B cell (primary cell): ENCODE measurements at regions not wholly inside any gene's neighbourhood (a gene's known extent, or its start where the extent isn't known, plus 50 kb on each side); places are given as distances from the start of the nearest gene placed in this dataset.

Experiments
- ATAC-seq: fragments of 200-7000 bp; cut with Tn5 transposase; one replicate; pipeline ENCODE4 v1.10.0; 2021; ENCODE audit warnings: low read depth, mild to moderate bottlenecking, moderate number of reproducible peaks, moderate library complexity
- CTCF ChIA-PET: fragments of 350-600 bp; sonication (Branson Sonifier 250); formaldehyde crosslinking; loops from one replicate; lab custom pipeline; 2021; ENCODE audit warnings: antibody characterized with exemption, inconsistent platforms; lab: Charles Lee
- POLR2A ChIA-PET: fragments of 350-600 bp; sonication (Branson Sonifier 250); formaldehyde crosslinking; loops from one replicate; lab custom pipeline; 2021; ENCODE audit warnings: antibody characterized with exemption; lab: Charles Lee
- DNase-seq: peaks from one replicate; pipeline ENCODE4 v3.0.0; 2013
- H2AFZ ChIP-seq: 2 replicates; pipeline ENCODE4 v1.6.1; 2012; ENCODE audit warnings: mild to moderate bottlenecking, low read depth, low read length; ENCODE audit not compliant: insufficient read depth, poor library complexity, severe bottlenecking
- H3K27ac ChIP-seq, 2 donors: 1 replicate in 1 of 2; 2 replicates in 1 of 2; pipeline ENCODE4 v1.5.1; 2012 to 2013; ENCODE audit warnings: low read length in 2 of 2, mild to moderate bottlenecking in 2 of 2, moderate library complexity in 1 of 2
- H3K27me3 ChIP-seq, 4 experiments: fragments of 200-600 bp in 1 of 4; sonication (generic) in 1 of 4; replicated peaks in 1 of 4; 1 replicate in 2 of 4; 2 replicates in 2 of 4; pipeline versions ENCODE4 v1.6.1 to v1.7.0; 2013 to 2016; ENCODE audit warnings: low read length in 3 of 4, mild to moderate bottlenecking in 2 of 4, mixed read lengths in 1 of 4, moderate library complexity in 1 of 4; ENCODE audit not compliant: insufficient read depth in 4 of 4, control insufficient read depth in 3 of 4; ENCODE audit errors: control extremely low read depth in 1 of 4
- H3K36me3 ChIP-seq, 2 experiments: replicated peaks in 1 of 2; 1 replicate in 1 of 2; 2 replicates in 1 of 2; pipeline versions ENCODE4 v1.6.1 to v1.7.1; 2013; ENCODE audit warnings: low read length in 1 of 2; ENCODE audit not compliant: insufficient read depth in 2 of 2, control insufficient read depth in 1 of 2; ENCODE audit errors: control extremely low read depth in 1 of 2, extremely low read depth in 1 of 2
- H3K4me1 ChIP-seq, 2 donors: fragments of 200-600 bp in 1 of 2; sonication (generic) in 1 of 2; 1 replicate in 1 of 2; 2 replicates in 1 of 2; pipeline versions ENCODE4 v1.5.1 to v1.6.1; 2013 to 2017; ENCODE audit warnings: low read length in 2 of 2; ENCODE audit not compliant: control insufficient read depth in 2 of 2, insufficient read depth in 2 of 2
- H3K4me2 ChIP-seq: replicated peaks from 2 replicates; pipeline ENCODE3; 2012; ENCODE audit warnings: mild to moderate bottlenecking, low read depth, low read length; ENCODE audit not compliant: poor library complexity, severe bottlenecking
- H3K4me3 ChIP-seq, 5 experiments: fragments of 200-600 bp in 1 of 5; sonication (generic) in 1 of 5; 1 replicate in 3 of 5; 2 replicates in 2 of 5; pipeline versions ENCODE4 v1.5.1 to v1.7.0; 2011 to 2016; ENCODE audit warnings: low read length in 4 of 5, mild to moderate bottlenecking in 4 of 5, low read depth in 2 of 5, control low read depth in 1 of 5, moderate library complexity in 1 of 5; ENCODE audit not compliant: insufficient read depth in 1 of 5; ENCODE audit errors: control extremely low read depth in 1 of 5, extremely low read depth in 1 of 5
- H3K79me2 ChIP-seq: fragments of 200-600 bp; sonication (generic); one replicate; pipeline ENCODE4 v1.6.0; 2016; ENCODE audit warnings: low read length; ENCODE audit not compliant: control insufficient read depth, insufficient read depth
- H3K9ac ChIP-seq: fragments of 200-600 bp; sonication (generic); 2 replicates; pipeline ENCODE4 v1.6.1; 2017; ENCODE audit warnings: mild to moderate bottlenecking, low read length, moderate library complexity
- H3K9me3 ChIP-seq, 3 donors: one replicate each; pipeline versions ENCODE4 v1.6.1 to v1.7.1; 2013; ENCODE audit warnings: low read length in 2 of 3; ENCODE audit not compliant: control insufficient read depth in 2 of 3, insufficient read depth in 1 of 3; ENCODE audit errors: control extremely low read depth in 1 of 3
- H4K20me1 ChIP-seq: 2 replicates; pipeline ENCODE4 v1.6.0; 2012; ENCODE audit warnings: mild to moderate bottlenecking, low read length; ENCODE audit not compliant: insufficient read depth, control insufficient read depth, poor library complexity, severe bottlenecking
- H3K27ac Mint-ChIP-seq: one replicate; pipeline ENCODE4 v1.8.0; 2021; ENCODE audit warnings: mixed read lengths
- H3K27me3 Mint-ChIP-seq: one replicate; pipeline ENCODE4 v1.8.0; 2021; ENCODE audit warnings: mixed read lengths
- H3K4me1 Mint-ChIP-seq: one replicate; pipeline ENCODE4 v1.8.0; 2021; ENCODE audit warnings: mixed read lengths
- H3K4me3 Mint-ChIP-seq: one replicate; pipeline ENCODE4 v1.8.0; 2021; ENCODE audit warnings: mixed read lengths
- H3K9me3 Mint-ChIP-seq: one replicate; pipeline ENCODE4 v1.8.0; 2022; ENCODE audit warnings: mixed read lengths; ENCODE audit not compliant: insufficient read depth
- EZH2 ChIP-seq: IDR thresholded peaks from 2 replicates; pipeline ENCODE4 v1.6.1; 2012; ENCODE audit warnings: borderline replicate concordance, low read depth, mild to moderate bottlenecking, moderate library complexity, low read length; ENCODE audit not compliant: insufficient read depth, poor library complexity, severe bottlenecking
- WGBS: methylation state at CpG from one replicate; pipeline ENCODE4 v1.1.5; 2013; ENCODE audit warnings: missing lambda C conversion rate; ENCODE audit not compliant: insufficient coverage; 5-methylcytosine and 5-hydroxymethylcytosine counted together
- intact Hi-C: fragments of 100-400 bp; cut with micrococcal nuclease; formaldehyde crosslinking; loops from one replicate; pipeline ENCODE4 v1.10.0; 2022
- TF ChIP-seq, protein P1 (sequence below): fragments of 200-600 bp; IDR thresholded peaks from one replicate; pipeline ENCODE4 v1.8.0; 2022; ENCODE audit warnings: antibody characterized with exemption, mild to moderate bottlenecking

DNA sequence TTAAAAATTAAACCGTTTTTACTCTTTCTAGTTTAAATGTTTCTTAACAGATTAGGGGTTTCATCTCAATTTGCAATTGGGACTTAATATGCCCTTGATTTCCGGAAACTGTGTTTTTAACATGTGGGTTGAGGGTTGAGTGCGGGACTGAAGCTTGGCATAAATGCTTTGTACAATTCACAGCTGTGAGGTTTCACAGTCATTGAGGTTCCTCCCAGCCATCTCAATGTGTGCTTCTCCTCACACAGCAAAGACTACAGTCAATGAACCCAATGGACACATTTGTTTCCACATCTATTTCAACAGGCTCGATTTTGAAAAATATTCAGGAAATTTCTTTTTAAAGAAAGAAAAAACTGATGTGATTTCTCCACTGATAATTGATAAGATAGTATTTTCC is 328.6 kb downstream of the TBC1D4 start:
- Mint-ChIP-seq H3K4me1 (no peaks in the 10 kb centered on the region), H3K9me3 (peaks cover 8% of the 10 kb centered on the region), H3K27ac (no peak overlapping the region), H3K27me3 (peaks cover 4% of the 10 kb centered on the region), H3K4me3 (no peak overlapping the region)
- no peaks in the 10 kb centered on the region for H4K20me1 ChIP-seq
- H3K4me3 ChIP-seq: no peak overlapping the region
- no peak overlapping the region for H2AFZ ChIP-seq
- WGBS: 86% methylated on average over 1 of the region's 4 CpGs
- ATAC-seq (no peak), DNase-seq (no peak)
- no peaks in the 10 kb centered on the region for H3K36me3 ChIP-seq
- no peaks in the 10 kb centered on the region for H3K27me3 ChIP-seq
- TF ChIP-seq, protein P1, sequence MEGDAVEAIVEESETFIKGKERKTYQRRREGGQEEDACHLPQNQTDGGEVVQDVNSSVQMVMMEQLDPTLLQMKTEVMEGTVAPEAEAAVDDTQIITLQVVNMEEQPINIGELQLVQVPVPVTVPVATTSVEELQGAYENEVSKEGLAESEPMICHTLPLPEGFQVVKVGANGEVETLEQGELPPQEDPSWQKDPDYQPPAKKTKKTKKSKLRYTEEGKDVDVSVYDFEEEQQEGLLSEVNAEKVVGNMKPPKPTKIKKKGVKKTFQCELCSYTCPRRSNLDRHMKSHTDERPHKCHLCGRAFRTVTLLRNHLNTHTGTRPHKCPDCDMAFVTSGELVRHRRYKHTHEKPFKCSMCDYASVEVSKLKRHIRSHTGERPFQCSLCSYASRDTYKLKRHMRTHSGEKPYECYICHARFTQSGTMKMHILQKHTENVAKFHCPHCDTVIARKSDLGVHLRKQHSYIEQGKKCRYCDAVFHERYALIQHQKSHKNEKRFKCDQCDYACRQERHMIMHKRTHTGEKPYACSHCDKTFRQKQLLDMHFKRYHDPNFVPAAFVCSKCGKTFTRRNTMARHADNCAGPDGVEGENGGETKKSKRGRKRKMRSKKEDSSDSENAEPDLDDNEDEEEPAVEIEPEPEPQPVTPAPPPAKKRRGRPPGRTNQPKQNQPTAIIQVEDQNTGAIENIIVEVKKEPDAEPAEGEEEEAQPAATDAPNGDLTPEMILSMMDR: no peak
- TF ChIP-seq EZH2: no peak
- peaks cover 0 to 2% (median 2%) of the 10 kb centered on the region in 3 donors for H3K9me3 ChIP-seq
- no peak overlapping the region for H3K4me2 ChIP-seq
- no peaks in the 10 kb centered on the region for H3K4me1 ChIP-seq
- intact Hi-C loops: no loop called here
- H3K9ac ChIP-seq: no peak overlapping the region
- no peaks in the 10 kb centered on the region for H3K79me2 ChIP-seq
- ChIA-PET POLR2A (no interaction called here), CTCF (no interaction called here)
- H3K27ac ChIP-seq: no peak overlapping the region

DNA sequence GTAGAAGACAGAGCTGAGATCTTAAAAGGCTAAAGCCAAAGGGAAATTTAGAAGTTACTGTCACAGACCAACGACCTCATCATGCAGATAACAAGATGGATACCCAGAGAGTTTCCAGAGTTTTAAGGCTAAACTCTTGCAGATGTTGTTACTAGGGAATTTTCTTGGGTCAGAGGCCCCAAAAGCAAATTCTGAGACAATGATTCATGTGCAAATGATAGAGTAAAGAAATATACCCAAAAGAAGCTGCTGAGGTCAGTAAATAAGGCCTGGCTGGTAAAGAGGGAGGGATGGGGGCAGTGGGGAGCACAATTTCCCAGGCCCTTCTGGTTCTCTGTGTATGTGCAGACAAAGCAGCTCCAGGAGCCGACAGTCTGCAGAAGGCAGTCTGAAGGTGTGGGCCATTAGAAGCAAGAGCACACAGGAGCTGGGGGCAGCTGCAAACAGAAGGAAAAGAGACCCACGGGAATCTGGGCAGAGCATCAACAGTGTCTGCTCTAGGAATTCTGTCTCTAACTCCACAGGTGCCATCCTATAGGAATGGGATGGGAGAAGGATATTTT is 330.8 kb downstream of the TBC1D4 start:
- Mint-ChIP-seq H3K27ac (no peak overlapping the region), H3K27me3 (peaks cover 4% of the 10 kb centered on the region), H3K4me1 (no peaks in the 10 kb centered on the region), H3K9me3 (peaks cover 6% of the 10 kb centered on the region), H3K4me3 (no peak overlapping the region)
- Histone ChIP-seq H4K20me1 (no peaks in the 10 kb centered on the region), H3K27ac (no peak overlapping the region), H3K9ac (no peak overlapping the region), H3K4me2 (no peak overlapping the region), H3K36me3 (no peaks in the 10 kb centered on the region), H3K9me3 (peaks cover 0 to 2% (median 0%) of the 10 kb centered on the region in 3 donors), H2AFZ (no peak overlapping the region), H3K4me3 (no peak overlapping the region), H3K79me2 (no peaks in the 10 kb centered on the region), H3K4me1 (no peaks in the 10 kb centered on the region), H3K27me3 (no peaks in the 10 kb centered on the region)
- no peak for TF ChIP-seq EZH2
- TF ChIP-seq, protein P1: no peak
- CTCF ChIA-PET: no interaction called here
- POLR2A ChIA-PET: no interaction called here
- no peak for ATAC-seq
- intact Hi-C loops: no loop called here
- no peak for DNase-seq
- 67% methylated on average over 1 of the region's 3 CpGs for WGBS
